ENCODE measurements at regions not wholly inside any gene's neighbourhood (a gene's known extent, or its start where the extent isn't known, plus 50 kb on each side); places are given as distances from the start of the nearest gene placed in this dataset.
A peak's percentile ranks its signal among the peaks of the same experiment; 100 is the strongest.

- no peaks in the 10 kb centered on the region for H3K4me1 ChIP-seq (ENCODE audit: control insufficient read depth, insufficient read depth, low read length)
- ChIA-PET POLR2A (no interaction called here), CTCF (no interaction called here)
- H3K9me3 ChIP-seq (ENCODE audit: control insufficient read depth, insufficient read depth, low read depth, low read length), result no peaks in the 10 kb centered on the region
- DNase-seq (ENCODE audit: low read depth, low spot score) (peak; percentile 17), ATAC-seq (no peak)
- no peak overlapping the region for H3K27ac ChIP-seq (ENCODE audit: low read length)
- in situ Hi-C loops (cut with HindIII; ENCODE audit: low pct_unique_long_range_greater_than_20kb, low sequenced_read_pairs) (no loop called here), intact Hi-C loops (cut with micrococcal nuclease; ENCODE audit: unreplicated experiment) (no loop called here)
- H3K27me3 ChIP-seq (ENCODE audit: control insufficient read depth, insufficient read depth, low read length), result peaks cover 6% of the 10 kb centered on the region; the same call in 1 of the 2 replicates
- BruUV-seq (replicated peaks), result no TSS peak
- TF ChIP-seq TCF7L2 (IDR thresholded peaks at IDR 0.05; ENCODE audit: low read depth, low read length) (no peak), SIN3A (IDR thresholded peaks at IDR 0.05; ENCODE audit: borderline replicate concordance, insufficient read depth, low read depth, low read length) (no peak), POLR2AphosphoS5 (IDR thresholded peaks at IDR 0.05; ENCODE audit: low read depth, low read length) (no peak)
- TF ChIP-seq, protein P1, sequence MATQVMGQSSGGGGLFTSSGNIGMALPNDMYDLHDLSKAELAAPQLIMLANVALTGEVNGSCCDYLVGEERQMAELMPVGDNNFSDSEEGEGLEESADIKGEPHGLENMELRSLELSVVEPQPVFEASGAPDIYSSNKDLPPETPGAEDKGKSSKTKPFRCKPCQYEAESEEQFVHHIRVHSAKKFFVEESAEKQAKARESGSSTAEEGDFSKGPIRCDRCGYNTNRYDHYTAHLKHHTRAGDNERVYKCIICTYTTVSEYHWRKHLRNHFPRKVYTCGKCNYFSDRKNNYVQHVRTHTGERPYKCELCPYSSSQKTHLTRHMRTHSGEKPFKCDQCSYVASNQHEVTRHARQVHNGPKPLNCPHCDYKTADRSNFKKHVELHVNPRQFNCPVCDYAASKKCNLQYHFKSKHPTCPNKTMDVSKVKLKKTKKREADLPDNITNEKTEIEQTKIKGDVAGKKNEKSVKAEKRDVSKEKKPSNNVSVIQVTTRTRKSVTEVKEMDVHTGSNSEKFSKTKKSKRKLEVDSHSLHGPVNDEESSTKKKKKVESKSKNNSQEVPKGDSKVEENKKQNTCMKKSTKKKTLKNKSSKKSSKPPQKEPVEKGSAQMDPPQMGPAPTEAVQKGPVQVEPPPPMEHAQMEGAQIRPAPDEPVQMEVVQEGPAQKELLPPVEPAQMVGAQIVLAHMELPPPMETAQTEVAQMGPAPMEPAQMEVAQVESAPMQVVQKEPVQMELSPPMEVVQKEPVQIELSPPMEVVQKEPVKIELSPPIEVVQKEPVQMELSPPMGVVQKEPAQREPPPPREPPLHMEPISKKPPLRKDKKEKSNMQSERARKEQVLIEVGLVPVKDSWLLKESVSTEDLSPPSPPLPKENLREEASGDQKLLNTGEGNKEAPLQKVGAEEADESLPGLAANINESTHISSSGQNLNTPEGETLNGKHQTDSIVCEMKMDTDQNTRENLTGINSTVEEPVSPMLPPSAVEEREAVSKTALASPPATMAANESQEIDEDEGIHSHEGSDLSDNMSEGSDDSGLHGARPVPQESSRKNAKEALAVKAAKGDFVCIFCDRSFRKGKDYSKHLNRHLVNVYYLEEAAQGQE (IDR thresholded peaks at IDR 0.05; ENCODE audit: insufficient read depth in 1 of 2, low read depth in 2 of 2, low read length in 1 of 2), result no peak
- TF ChIP-seq, protein P2, sequence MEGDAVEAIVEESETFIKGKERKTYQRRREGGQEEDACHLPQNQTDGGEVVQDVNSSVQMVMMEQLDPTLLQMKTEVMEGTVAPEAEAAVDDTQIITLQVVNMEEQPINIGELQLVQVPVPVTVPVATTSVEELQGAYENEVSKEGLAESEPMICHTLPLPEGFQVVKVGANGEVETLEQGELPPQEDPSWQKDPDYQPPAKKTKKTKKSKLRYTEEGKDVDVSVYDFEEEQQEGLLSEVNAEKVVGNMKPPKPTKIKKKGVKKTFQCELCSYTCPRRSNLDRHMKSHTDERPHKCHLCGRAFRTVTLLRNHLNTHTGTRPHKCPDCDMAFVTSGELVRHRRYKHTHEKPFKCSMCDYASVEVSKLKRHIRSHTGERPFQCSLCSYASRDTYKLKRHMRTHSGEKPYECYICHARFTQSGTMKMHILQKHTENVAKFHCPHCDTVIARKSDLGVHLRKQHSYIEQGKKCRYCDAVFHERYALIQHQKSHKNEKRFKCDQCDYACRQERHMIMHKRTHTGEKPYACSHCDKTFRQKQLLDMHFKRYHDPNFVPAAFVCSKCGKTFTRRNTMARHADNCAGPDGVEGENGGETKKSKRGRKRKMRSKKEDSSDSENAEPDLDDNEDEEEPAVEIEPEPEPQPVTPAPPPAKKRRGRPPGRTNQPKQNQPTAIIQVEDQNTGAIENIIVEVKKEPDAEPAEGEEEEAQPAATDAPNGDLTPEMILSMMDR (IDR thresholded peaks at IDR 0.05), result peak; percentile 73; the same call in 1 of the 2 replicates
- no peak overlapping the region for H3K4me3 ChIP-seq (ENCODE audit: low read depth in 2 of 2, low read length in 2 of 2)
- H3K36me3 ChIP-seq (ENCODE audit: control insufficient read depth, insufficient read depth, low read length), result no peaks in the 10 kb centered on the region
These were observed 188.5 kb upstream of the BMPER start for GRCh38 chr7:33716581-33717477.

DNA sequence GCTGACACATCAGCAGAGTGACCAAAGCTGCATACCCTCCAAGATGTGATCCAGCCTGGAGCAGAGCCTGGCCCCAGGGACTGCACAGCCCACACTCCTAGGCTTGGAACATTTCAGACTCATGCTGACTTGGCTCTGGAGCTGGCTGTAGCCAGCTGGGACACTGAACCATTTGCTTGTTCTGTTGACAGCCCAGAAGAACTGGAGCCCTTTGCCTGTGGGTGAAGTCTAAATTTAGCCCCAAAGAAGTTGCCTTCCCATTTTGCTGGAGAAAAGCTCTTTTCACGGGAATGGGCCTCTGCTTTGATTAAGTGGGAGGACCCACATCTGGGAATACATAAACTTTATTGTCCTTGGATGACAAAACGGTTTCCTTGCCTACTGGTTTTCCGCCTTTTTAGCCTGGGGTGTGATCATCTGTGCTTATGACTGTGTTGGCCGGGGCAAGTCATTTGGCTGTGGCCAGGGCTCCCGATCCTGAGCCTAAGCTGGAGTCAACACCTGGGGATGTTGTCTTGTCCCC lies 186.2 kb upstream of the BMPER start:
- no TSS peak for BruUV-seq (replicated peaks)
- ATAC-seq (no peak), DNase-seq (ENCODE audit: low read depth, low spot score) (no peak)
- Histone ChIP-seq H3K4me1 (ENCODE audit: control insufficient read depth, insufficient read depth, low read length) (no peaks in the 10 kb centered on the region), H3K4me3 (ENCODE audit: low read depth in 2 of 2, low read length in 2 of 2) (no peak overlapping the region), H3K9me3 (ENCODE audit: control insufficient read depth, insufficient read depth, low read depth, low read length) (no peaks in the 10 kb centered on the region), H3K36me3 (ENCODE audit: control insufficient read depth, insufficient read depth, low read length) (no peaks in the 10 kb centered on the region), H3K27ac (ENCODE audit: low read length) (no peak overlapping the region), H3K27me3 (ENCODE audit: control insufficient read depth, insufficient read depth, low read length) (peaks cover 6% of the 10 kb centered on the region; the same call in 1 of the 2 replicates)
- in situ Hi-C loops (cut with HindIII; ENCODE audit: low pct_unique_long_range_greater_than_20kb, low sequenced_read_pairs), result no loop called here
- ChIA-PET POLR2A (no interaction called here), CTCF (no interaction called here)
- intact Hi-C loops (cut with micrococcal nuclease; ENCODE audit: unreplicated experiment), result no loop called here
- TF ChIP-seq, protein P2 (IDR thresholded peaks at IDR 0.05), result no peak
- TF ChIP-seq TCF7L2 (IDR thresholded peaks at IDR 0.05; ENCODE audit: low read depth, low read length), result no peak
